ENCODE measurements at regions not wholly inside any gene's neighbourhood (a gene's known extent, or its start where the extent isn't known, plus 50 kb on each side); places are given as distances from the start of the nearest gene placed in this dataset.
A peak's percentile ranks its signal among the peaks of the same experiment; 100 is the strongest.
"Not testable (repeated sequence)": the region's sequence is repeated elsewhere in the genome, so short reads cannot be mapped to it uniquely, and the experiment has no call there.

- DNase-seq, result no peak
These were observed 331.7 kb downstream of the SOX9 start for GRCh38 chr17:72452286-72453173.

- no peak for DNase-seq
These were observed 333.5 kb downstream of the SOX9 start for GRCh38 chr17:72454342-72454741.

- no peak for DNase-seq
These were observed 334.7 kb downstream of the SOX9 start for GRCh38 chr17:72455562-72455961.

GRCh38 chr17:72456075-72456474 is 335.3 kb downstream of the SOX9 start:
- DNase-seq, result peak in 1 of 14 donors; percentile 40

GRCh38 chr17:72457712-72458111 is 336.9 kb downstream of the SOX9 start:
- no peak for DNase-seq

- peak in 1 of 14 donors; percentile 11 for DNase-seq
These were observed 337.5 kb downstream of the SOX9 start for GRCh38 chr17:72458301-72458700.

GRCh38 chr17:72460711-72461110 is 339.9 kb downstream of the SOX9 start:
- no peak for DNase-seq

GRCh38 chr17:72461757-72462156 is 340.9 kb downstream of the SOX9 start:
- DNase-seq, result no peak

- DNase-seq, result no peak
These were observed 341.6 kb downstream of the SOX9 start for GRCh38 chr17:72462407-72462806.

GRCh38 chr17:72462814-72463213 is 342.0 kb downstream of the SOX9 start:
- DNase-seq, result no peak

- peak in 2 of 14 donors; percentile 17 to 30 for DNase-seq
These were observed 342.7 kb downstream of the SOX9 start for GRCh38 chr17:72463287-72464102.

- not testable (repeated sequence) for DNase-seq
These were observed 343.4 kb downstream of the SOX9 start for GRCh38 chr17:72464221-72464620.

GRCh38 chr17:72465191-72466024 is 344.6 kb downstream of the SOX9 start:
- peak in 3 of 14 donors; percentile 11 to 54 (median 14) for DNase-seq

GRCh38 chr17:72466199-72466598 is 345.4 kb downstream of the SOX9 start:
- DNase-seq, result no peak

- DNase-seq, result no peak
These were observed 345.8 kb downstream of the SOX9 start for GRCh38 chr17:72466606-72467005.

- peak in 4 of 14 donors; percentile 21 to 48 (median 30) for DNase-seq
These were observed 347.2 kb downstream of the SOX9 start for GRCh38 chr17:72467841-72468653.

GRCh38 chr17:72468841-72469240 is 348.0 kb downstream of the SOX9 start:
- no peak for DNase-seq

GRCh38 chr17:72470121-72470705 is 349.4 kb downstream of the SOX9 start:
- DNase-seq, result no peak

- no peak for DNase-seq
These were observed 349.9 kb downstream of the SOX9 start for GRCh38 chr17:72470734-72471133.

- no peak for DNase-seq
These were observed 350.5 kb downstream of the SOX9 start for GRCh38 chr17:72471296-72471695.

GRCh38 chr17:72472106-72472505 is 351.3 kb downstream of the SOX9 start:
- no peak for DNase-seq

All from C1 segment of cervical spinal cord (tissue), 14 donors.